ENCODE measurements at regions not wholly inside any gene's neighbourhood (a gene's known extent, or its start where the extent isn't known, plus 50 kb on each side); places are given as distances from the start of the nearest gene placed in this dataset.
"Not testable (repeated sequence)": the region's sequence is repeated elsewhere in the genome, so short reads cannot be mapped to it uniquely, and the experiment has no call there.

DNA sequence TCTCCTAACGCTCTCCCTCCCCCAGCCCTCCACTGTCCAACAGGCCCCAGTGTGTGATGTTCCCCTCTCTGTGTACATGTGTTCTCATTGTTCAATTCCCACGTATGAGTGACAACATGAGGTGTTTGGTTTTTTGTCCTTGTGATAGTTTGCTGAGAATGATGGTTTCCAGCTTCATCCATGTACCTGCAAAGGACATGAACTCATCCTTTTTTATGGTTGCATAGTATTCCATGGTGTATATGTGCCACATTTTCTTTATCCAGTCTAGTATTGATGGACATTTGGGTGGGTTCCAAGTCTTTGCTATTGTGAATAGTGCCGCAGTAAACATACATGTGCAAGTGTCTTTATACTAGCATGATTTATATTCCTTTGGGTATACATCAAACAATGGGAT lies 347.4 kb downstream of the MAGEE1 start:
- H3K9me1 ChIP-seq (ENCODE audit: control insufficient read depth, extremely low read depth, insufficient read depth, low read length); H3K4me1 ChIP-seq (ENCODE audit: control insufficient read depth, extremely low read depth, insufficient read depth, low read length); H3K27ac ChIP-seq (ENCODE audit: control insufficient read depth, insufficient read depth, low read length); H4K20me1 ChIP-seq (ENCODE audit: control insufficient read depth, extremely low read depth, insufficient read depth, low read length); dilution Hi-C loops (cut with MboI; ENCODE audit: extremely low pct_ligation_motif_present, low sequenced_read_pairs); H3K9me3 ChIP-seq (ENCODE audit: control insufficient read depth, low read depth, low read length); H3K27me3 ChIP-seq (ENCODE audit: control insufficient read depth, extremely low read depth, insufficient read depth, low read length); H3K36me3 ChIP-seq (ENCODE audit: control insufficient read depth in 2 of 2, extremely low read depth in 1 of 2, insufficient read depth in 2 of 2, low read length in 2 of 2); FAIRE-seq; DNase-seq (ENCODE audit: low read depth, low spot score); H3K4me2 ChIP-seq (ENCODE audit: control insufficient read depth, extremely low read depth, insufficient read depth, low read depth, low read length); H2AFZ ChIP-seq (ENCODE audit: control insufficient read depth, low read length); H3K79me2 ChIP-seq (ENCODE audit: control insufficient read depth, insufficient read depth, low read length); H3K4me3 ChIP-seq (ENCODE audit: control insufficient read depth in 2 of 3, extremely low read depth in 1 of 3, insufficient read depth in 2 of 3, low read depth in 1 of 3, low read length in 3 of 3); H3K9ac ChIP-seq (ENCODE audit: control insufficient read depth, extremely low read depth, insufficient read depth, low read length): not testable (repeated sequence)

DNA sequence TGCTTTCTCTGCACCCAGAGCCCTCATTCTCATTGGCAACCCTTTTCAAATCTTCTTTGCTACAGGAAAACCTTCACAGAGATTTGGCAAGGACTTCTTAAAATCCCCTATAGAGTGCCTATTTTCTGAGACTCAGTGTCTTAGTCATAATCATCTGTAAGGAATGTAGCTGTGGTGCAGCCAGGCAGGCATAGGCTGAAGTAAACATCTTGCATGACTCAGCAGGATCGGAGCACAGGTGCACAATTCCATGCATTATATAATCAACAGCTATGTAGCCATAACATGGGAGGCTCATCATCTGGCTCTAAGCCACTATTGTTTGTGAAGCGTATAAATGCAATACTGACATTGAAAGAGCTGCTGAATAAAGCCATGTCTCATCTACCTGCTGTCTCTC lies 368.8 kb downstream of the MAGEE1 start:
- no peaks in the 10 kb centered on the region for H3K79me2 ChIP-seq (ENCODE audit: control insufficient read depth, insufficient read depth, low read length)
- H3K27me3 ChIP-seq (ENCODE audit: control insufficient read depth, extremely low read depth, insufficient read depth, low read length) = no peaks in the 10 kb centered on the region
- DNase-seq (ENCODE audit: low read depth, low spot score) = no peak
- dilution Hi-C loops (cut with MboI; ENCODE audit: extremely low pct_ligation_motif_present, low sequenced_read_pairs) = no loop called here
- H3K9ac ChIP-seq (ENCODE audit: control insufficient read depth, extremely low read depth, insufficient read depth, low read length) = no peak overlapping the region
- no peak for FAIRE-seq
- H4K20me1 ChIP-seq (ENCODE audit: control insufficient read depth, extremely low read depth, insufficient read depth, low read length) = no peaks in the 10 kb centered on the region
- H2AFZ ChIP-seq (ENCODE audit: control insufficient read depth, low read length) = no peak overlapping the region
- TF ChIP-seq EZH2 (IDR thresholded peaks at IDR 0.05; ENCODE audit: low read length) = no peak
- TF ChIP-seq, protein P1, sequence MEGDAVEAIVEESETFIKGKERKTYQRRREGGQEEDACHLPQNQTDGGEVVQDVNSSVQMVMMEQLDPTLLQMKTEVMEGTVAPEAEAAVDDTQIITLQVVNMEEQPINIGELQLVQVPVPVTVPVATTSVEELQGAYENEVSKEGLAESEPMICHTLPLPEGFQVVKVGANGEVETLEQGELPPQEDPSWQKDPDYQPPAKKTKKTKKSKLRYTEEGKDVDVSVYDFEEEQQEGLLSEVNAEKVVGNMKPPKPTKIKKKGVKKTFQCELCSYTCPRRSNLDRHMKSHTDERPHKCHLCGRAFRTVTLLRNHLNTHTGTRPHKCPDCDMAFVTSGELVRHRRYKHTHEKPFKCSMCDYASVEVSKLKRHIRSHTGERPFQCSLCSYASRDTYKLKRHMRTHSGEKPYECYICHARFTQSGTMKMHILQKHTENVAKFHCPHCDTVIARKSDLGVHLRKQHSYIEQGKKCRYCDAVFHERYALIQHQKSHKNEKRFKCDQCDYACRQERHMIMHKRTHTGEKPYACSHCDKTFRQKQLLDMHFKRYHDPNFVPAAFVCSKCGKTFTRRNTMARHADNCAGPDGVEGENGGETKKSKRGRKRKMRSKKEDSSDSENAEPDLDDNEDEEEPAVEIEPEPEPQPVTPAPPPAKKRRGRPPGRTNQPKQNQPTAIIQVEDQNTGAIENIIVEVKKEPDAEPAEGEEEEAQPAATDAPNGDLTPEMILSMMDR (optimal IDR thresholded peaks at IDR 0.05 in 1 of 3, IDR thresholded peaks at IDR 0.05 in 1 of 3, conservative IDR thresholded peaks at IDR 0.05 in 1 of 3; ENCODE audit: extremely low read depth in 1 of 3, insufficient read depth in 2 of 3, low read length in 3 of 3) = no peak
- no peaks in the 10 kb centered on the region for H3K4me1 ChIP-seq (ENCODE audit: control insufficient read depth, extremely low read depth, insufficient read depth, low read length)
- H3K27ac ChIP-seq (ENCODE audit: control insufficient read depth, insufficient read depth, low read length) = no peak overlapping the region
- no peaks in the 10 kb centered on the region for H3K9me3 ChIP-seq (ENCODE audit: control insufficient read depth, low read depth, low read length)
- no peaks in the 10 kb centered on the region for H3K36me3 ChIP-seq (ENCODE audit: control insufficient read depth in 2 of 2, extremely low read depth in 1 of 2, insufficient read depth in 2 of 2, low read length in 2 of 2)
- no peak overlapping the region for H3K4me3 ChIP-seq (ENCODE audit: control insufficient read depth in 2 of 3, extremely low read depth in 1 of 3, insufficient read depth in 2 of 3, low read depth in 1 of 3, low read length in 3 of 3)
- no peak overlapping the region for H3K4me2 ChIP-seq (ENCODE audit: control insufficient read depth, extremely low read depth, insufficient read depth, low read depth, low read length)
- no peaks in the 10 kb centered on the region for H3K9me1 ChIP-seq (ENCODE audit: control insufficient read depth, extremely low read depth, insufficient read depth, low read length)

DNA sequence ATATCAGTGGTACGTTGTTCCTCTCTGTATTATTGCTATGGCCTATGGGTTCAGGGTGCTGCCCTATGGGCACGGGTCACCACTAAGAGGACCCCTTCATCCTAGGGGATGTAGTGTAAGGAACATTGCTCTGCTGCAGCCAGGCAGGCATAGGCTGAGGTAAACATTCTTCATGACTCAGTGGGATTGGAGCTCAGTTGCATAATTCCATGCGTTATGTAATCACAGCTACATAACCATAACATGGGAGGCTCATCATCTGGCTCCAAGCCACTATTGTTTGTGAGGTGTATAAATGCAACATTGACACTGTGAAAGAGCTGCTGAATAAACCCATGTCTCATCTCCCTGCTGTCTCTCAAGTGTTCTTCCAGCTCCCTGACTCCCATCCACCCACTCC lies 375.2 kb downstream of the MAGEE1 start:
- H4K20me1 ChIP-seq (ENCODE audit: control insufficient read depth, extremely low read depth, insufficient read depth, low read length) = no peaks in the 10 kb centered on the region
- dilution Hi-C loops (cut with MboI; ENCODE audit: extremely low pct_ligation_motif_present, low sequenced_read_pairs) = no loop called here
- H3K79me2 ChIP-seq (ENCODE audit: control insufficient read depth, insufficient read depth, low read length) = no peaks in the 10 kb centered on the region
- FAIRE-seq (no peak), DNase-seq (ENCODE audit: low read depth, low spot score) (no peak)
- H3K4me3 ChIP-seq (ENCODE audit: control insufficient read depth in 2 of 3, extremely low read depth in 1 of 3, insufficient read depth in 2 of 3, low read depth in 1 of 3, low read length in 3 of 3) = no peak overlapping the region
- H2AFZ ChIP-seq (ENCODE audit: control insufficient read depth, low read length) = no peak overlapping the region
- no peaks in the 10 kb centered on the region for H3K4me1 ChIP-seq (ENCODE audit: control insufficient read depth, extremely low read depth, insufficient read depth, low read length)
- H3K4me2 ChIP-seq (ENCODE audit: control insufficient read depth, extremely low read depth, insufficient read depth, low read depth, low read length) = no peak overlapping the region
- H3K27ac ChIP-seq (ENCODE audit: control insufficient read depth, insufficient read depth, low read length) = no peak overlapping the region
- H3K27me3 ChIP-seq (ENCODE audit: control insufficient read depth, extremely low read depth, insufficient read depth, low read length) = no peaks in the 10 kb centered on the region
- no peaks in the 10 kb centered on the region for H3K36me3 ChIP-seq (ENCODE audit: control insufficient read depth in 2 of 2, extremely low read depth in 1 of 2, insufficient read depth in 2 of 2, low read length in 2 of 2)
- no peak for TF ChIP-seq EZH2 (IDR thresholded peaks at IDR 0.05; ENCODE audit: low read length)
- TF ChIP-seq, protein P1 (optimal IDR thresholded peaks at IDR 0.05 in 1 of 3, IDR thresholded peaks at IDR 0.05 in 1 of 3, conservative IDR thresholded peaks at IDR 0.05 in 1 of 3; ENCODE audit: extremely low read depth in 1 of 3, insufficient read depth in 2 of 3, low read length in 3 of 3) = no peak
- no peaks in the 10 kb centered on the region for H3K9me1 ChIP-seq (ENCODE audit: control insufficient read depth, extremely low read depth, insufficient read depth, low read length)
- no peak overlapping the region for H3K9ac ChIP-seq (ENCODE audit: control insufficient read depth, extremely low read depth, insufficient read depth, low read length)
- peaks cover 4% of the 10 kb centered on the region for H3K9me3 ChIP-seq (ENCODE audit: control insufficient read depth, low read depth, low read length)
